Vagina (tissue), 2 donors: ENCODE measurements at regions not wholly inside any gene's neighbourhood (a gene's known extent, or its start where the extent isn't known, plus 50 kb on each side); places are given as distances from the start of the nearest gene placed in this dataset.

Experiments
- DNase-seq, 2 donors: peaks; one replicate each; pipeline ENCODE4 v3.0.0-alpha.2; 2017; ENCODE audit errors: extremely low spot score in 2 of 2
- H3K27ac ChIP-seq: fragments of 200-600 bp; sonication (generic); one replicate; pipeline ENCODE4 v1.5.1; 2019
- H3K27me3 ChIP-seq: fragments of 200-600 bp; sonication (generic); one replicate; pipeline ENCODE4 v1.5.1; 2019
- H3K36me3 ChIP-seq, 2 donors: fragments of 200-600 bp; sonication (generic); one replicate each; pipeline ENCODE4 v1.5.1; 2017 to 2019
- H3K4me1 ChIP-seq: fragments of 200-600 bp; sonication (generic); one replicate; pipeline ENCODE4 v1.5.1; 2019
- H3K4me3 ChIP-seq, 2 donors: fragments of 200-600 bp; sonication (generic); 1 replicate in 1 of 2; 2 replicates in 1 of 2; pipeline ENCODE4 v1.5.1; 2016 to 2019
- H3K9me3 ChIP-seq: fragments of 200-600 bp; sonication (generic); one replicate; pipeline ENCODE4 v1.5.1; 2019
- CTCF ChIP-seq, 3 experiments: fragments of 450-650 bp in 2 of 3; fragments of 200-600 bp in 1 of 3; sonication (generic) in 1 of 3; IDR thresholded peaks; one replicate each; pipeline ENCODE4 v1.5.1; 2017 to 2019; ENCODE audit warnings: antibody characterized with exemption in 3 of 3, mild to moderate bottlenecking in 2 of 3, moderate library complexity in 2 of 3
- POLR2A ChIP-seq, 2 donors: fragments of 450-650 bp; IDR thresholded peaks; one replicate each; pipeline ENCODE4 v1.6.1; 2017; ENCODE audit warnings: antibody characterized with exemption in 2 of 2, mild to moderate bottlenecking in 2 of 2, moderate library complexity in 2 of 2
- POLR2AphosphoS5 ChIP-seq, 2 donors: sonication (generic); formaldehyde crosslinking; IDR thresholded peaks; one replicate each; pipeline ENCODE4 v1.9.0; 2017; ENCODE audit warnings: antibody characterized with exemption in 2 of 2, mild to moderate bottlenecking in 2 of 2, low read depth in 1 of 2; ENCODE audit not compliant: insufficient read depth in 1 of 2
- intact Hi-C: fragments of 100-400 bp; cut with DNase I; formaldehyde crosslinking; loops from one replicate; pipeline ENCODE4 v1.15.1; 2023

GRCh38 chr1:185581961-185582725 lies 152.0 kb upstream of the HMCN1 start:
- no peak for TF ChIP-seq POLR2A (IDR thresholded peaks at IDR 0.05)
- TF ChIP-seq CTCF (IDR thresholded peaks at IDR 0.05), result no peak
- TF ChIP-seq POLR2AphosphoS5 (IDR thresholded peaks at IDR 0.05; ENCODE audit: insufficient read depth in 1 of 2, low read depth in 1 of 2), result no peak
- no peaks in the 10 kb centered on the region for H3K27me3 ChIP-seq
- DNase-seq, result no peak
- no peaks in the 10 kb centered on the region for H3K36me3 ChIP-seq
- intact Hi-C loops, result no loop called here
- H3K4me3 ChIP-seq, result no peak overlapping the region
- H3K27ac ChIP-seq, result no peak overlapping the region
- no peaks in the 10 kb centered on the region for H3K4me1 ChIP-seq
- peaks cover 4% of the 10 kb centered on the region for H3K9me3 ChIP-seq

DNA sequence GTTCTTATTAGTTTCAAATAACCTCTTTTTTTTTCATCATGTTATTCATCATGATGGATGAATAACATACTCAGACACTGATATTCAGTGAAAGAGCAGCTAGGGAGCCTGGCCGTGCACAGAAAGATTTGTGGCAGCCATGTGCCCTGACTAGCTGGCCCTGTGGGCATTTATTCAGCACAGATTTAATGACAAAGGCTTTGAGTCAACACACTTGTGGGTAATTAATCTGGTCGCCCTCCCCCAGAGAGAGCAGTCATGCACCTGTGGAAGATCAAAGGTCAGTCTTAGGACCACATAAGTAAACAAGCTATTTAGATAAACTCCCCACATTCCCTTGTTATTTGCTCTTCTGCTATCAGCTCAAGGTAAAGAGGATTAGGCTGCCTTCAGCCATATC lies 153.2 kb upstream of the HMCN1 start:
- no peaks in the 10 kb centered on the region for H3K27me3 ChIP-seq
- DNase-seq, result no peak
- no peak overlapping the region for H3K4me3 ChIP-seq
- intact Hi-C loops, result no loop called here
- H3K9me3 ChIP-seq, result peaks cover 4% of the 10 kb centered on the region
- TF ChIP-seq POLR2AphosphoS5 (IDR thresholded peaks at IDR 0.05; ENCODE audit: insufficient read depth in 1 of 2, low read depth in 1 of 2) (no peak), POLR2A (IDR thresholded peaks at IDR 0.05) (no peak), CTCF (IDR thresholded peaks at IDR 0.05) (no peak)
- no peaks in the 10 kb centered on the region for H3K4me1 ChIP-seq
- no peak overlapping the region for H3K27ac ChIP-seq
- H3K36me3 ChIP-seq, result no peaks in the 10 kb centered on the region

- DNase-seq, result no peak
- H3K27ac ChIP-seq, result no peak overlapping the region
- peaks cover 4% of the 10 kb centered on the region for H3K9me3 ChIP-seq
- no peaks in the 10 kb centered on the region for H3K27me3 ChIP-seq
- no peak for TF ChIP-seq POLR2A (IDR thresholded peaks at IDR 0.05)
- TF ChIP-seq POLR2AphosphoS5 (IDR thresholded peaks at IDR 0.05; ENCODE audit: insufficient read depth in 1 of 2, low read depth in 1 of 2), result no peak
- no peak for TF ChIP-seq CTCF (IDR thresholded peaks at IDR 0.05)
- intact Hi-C loops, result no loop called here
- H3K36me3 ChIP-seq, result no peaks in the 10 kb centered on the region
- H3K4me1 ChIP-seq, result no peaks in the 10 kb centered on the region
- no peak overlapping the region for H3K4me3 ChIP-seq
These were observed 155.9 kb upstream of the HMCN1 start for GRCh38 chr1:185578293-185578692.

DNA sequence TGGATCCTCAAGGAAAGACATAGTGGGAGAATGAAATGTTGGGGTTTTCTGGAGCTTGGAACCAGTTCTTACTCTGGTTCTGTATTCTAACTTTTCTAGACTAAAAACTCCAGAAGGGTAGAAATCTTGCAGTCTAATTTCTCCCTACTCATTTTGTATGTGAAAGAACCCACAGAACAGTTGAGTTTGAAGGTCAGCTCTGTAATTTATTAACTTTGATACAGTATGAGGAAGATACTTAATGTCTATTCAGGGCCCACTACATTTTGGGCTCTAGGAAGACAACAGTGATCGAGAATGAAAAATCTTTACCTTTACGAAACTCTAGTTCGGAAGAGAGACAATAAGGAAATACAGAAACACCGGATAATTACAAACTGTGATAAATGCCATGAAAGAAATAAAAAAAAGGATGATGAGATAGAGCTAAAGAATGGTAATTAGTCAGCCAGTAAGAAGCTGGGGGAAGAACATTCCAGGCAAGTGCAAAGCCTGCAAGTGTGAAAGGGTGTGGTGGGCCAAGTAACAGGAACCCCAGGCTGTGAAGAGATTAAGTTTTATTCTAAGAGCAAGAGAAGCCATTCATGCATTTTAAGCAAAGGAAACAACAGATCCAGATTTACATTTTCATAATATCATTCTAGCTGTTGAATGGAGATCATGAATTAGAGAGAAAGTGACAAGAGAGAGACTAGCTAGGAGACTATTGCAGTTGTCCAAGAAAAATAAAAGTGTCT lies 159.9 kb upstream of the HMCN1 start:
- TF ChIP-seq POLR2AphosphoS5 (IDR thresholded peaks at IDR 0.05; ENCODE audit: insufficient read depth in 1 of 2, low read depth in 1 of 2) (no peak), POLR2A (IDR thresholded peaks at IDR 0.05) (no peak), CTCF (IDR thresholded peaks at IDR 0.05) (no peak)
- no peaks in the 10 kb centered on the region for H3K27me3 ChIP-seq
- H3K36me3 ChIP-seq, result no peaks in the 10 kb centered on the region
- no peak for DNase-seq
- H3K9me3 ChIP-seq, result peaks cover 4% of the 10 kb centered on the region
- intact Hi-C loops, result no loop called here
- H3K27ac ChIP-seq, result no peak overlapping the region
- H3K4me3 ChIP-seq, result no peak overlapping the region
- H3K4me1 ChIP-seq, result no peaks in the 10 kb centered on the region

GRCh38 chr1:185573677-185574076 lies 160.5 kb upstream of the HMCN1 start:
- intact Hi-C loops, result no loop called here
- no peak overlapping the region for H3K4me3 ChIP-seq
- H3K4me1 ChIP-seq, result no peaks in the 10 kb centered on the region
- no peak for TF ChIP-seq CTCF (IDR thresholded peaks at IDR 0.05)
- TF ChIP-seq POLR2AphosphoS5 (IDR thresholded peaks at IDR 0.05; ENCODE audit: insufficient read depth in 1 of 2, low read depth in 1 of 2), result no peak
- no peak for TF ChIP-seq POLR2A (IDR thresholded peaks at IDR 0.05)
- DNase-seq, result no peak
- no peaks in the 10 kb centered on the region for H3K36me3 ChIP-seq
- H3K27ac ChIP-seq, result no peak overlapping the region
- H3K9me3 ChIP-seq, result peaks cover 4% of the 10 kb centered on the region
- no peaks in the 10 kb centered on the region for H3K27me3 ChIP-seq
